ENCODE measurements at regions not wholly inside any gene's neighbourhood (a gene's known extent, or its start where the extent isn't known, plus 50 kb on each side); places are given as distances from the start of the nearest gene placed in this dataset.

DNA sequence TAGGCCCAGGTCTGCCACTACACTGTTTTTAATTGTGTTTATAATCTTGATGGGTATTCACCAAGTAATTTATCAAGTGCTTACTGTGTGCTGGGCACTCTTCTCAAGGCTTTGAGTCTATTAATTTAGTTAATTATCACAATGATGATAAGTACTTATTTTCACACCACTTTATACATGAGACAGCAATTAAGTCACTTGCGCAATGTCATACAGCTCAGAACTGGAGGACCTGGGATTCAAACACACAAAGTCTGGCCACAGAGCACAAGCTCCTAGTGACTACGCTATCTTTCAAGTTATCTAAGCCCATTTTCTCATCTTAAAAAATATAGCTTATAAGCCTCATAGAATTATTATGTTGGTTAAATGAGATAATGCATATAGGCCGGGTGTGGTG is 85.0 kb downstream of the LLPH start:
- no peak for DNase-seq (ENCODE audit: low read depth, low spot score)
- H3K27me3 ChIP-seq (ENCODE audit: control insufficient read depth, insufficient read depth, low read length), result no peaks in the 10 kb centered on the region
- no TSS peak for BruUV-seq (replicated peaks)
- no peak overlapping the region for H3K4me3 ChIP-seq (ENCODE audit: low read depth in 2 of 2, low read length in 2 of 2)
- intact Hi-C loops (cut with micrococcal nuclease; ENCODE audit: unreplicated experiment), result no loop called here
- no peak overlapping the region for H3K27ac ChIP-seq (ENCODE audit: low read length)
- H3K4me1 ChIP-seq (ENCODE audit: control insufficient read depth, insufficient read depth, low read length), result no peaks in the 10 kb centered on the region
- no peaks in the 10 kb centered on the region for H3K36me3 ChIP-seq (ENCODE audit: control insufficient read depth, insufficient read depth, low read length)
- CTCF ChIA-PET, result no interaction called here
- in situ Hi-C loops (cut with HindIII; ENCODE audit: low pct_unique_long_range_greater_than_20kb, low sequenced_read_pairs), result no loop called here
- H3K9me3 ChIP-seq (ENCODE audit: control insufficient read depth, insufficient read depth, low read depth, low read length), result no peaks in the 10 kb centered on the region
- TF ChIP-seq TCF7L2 (IDR thresholded peaks at IDR 0.05; ENCODE audit: low read depth, low read length), result no peak
- TF ChIP-seq, protein P1, sequence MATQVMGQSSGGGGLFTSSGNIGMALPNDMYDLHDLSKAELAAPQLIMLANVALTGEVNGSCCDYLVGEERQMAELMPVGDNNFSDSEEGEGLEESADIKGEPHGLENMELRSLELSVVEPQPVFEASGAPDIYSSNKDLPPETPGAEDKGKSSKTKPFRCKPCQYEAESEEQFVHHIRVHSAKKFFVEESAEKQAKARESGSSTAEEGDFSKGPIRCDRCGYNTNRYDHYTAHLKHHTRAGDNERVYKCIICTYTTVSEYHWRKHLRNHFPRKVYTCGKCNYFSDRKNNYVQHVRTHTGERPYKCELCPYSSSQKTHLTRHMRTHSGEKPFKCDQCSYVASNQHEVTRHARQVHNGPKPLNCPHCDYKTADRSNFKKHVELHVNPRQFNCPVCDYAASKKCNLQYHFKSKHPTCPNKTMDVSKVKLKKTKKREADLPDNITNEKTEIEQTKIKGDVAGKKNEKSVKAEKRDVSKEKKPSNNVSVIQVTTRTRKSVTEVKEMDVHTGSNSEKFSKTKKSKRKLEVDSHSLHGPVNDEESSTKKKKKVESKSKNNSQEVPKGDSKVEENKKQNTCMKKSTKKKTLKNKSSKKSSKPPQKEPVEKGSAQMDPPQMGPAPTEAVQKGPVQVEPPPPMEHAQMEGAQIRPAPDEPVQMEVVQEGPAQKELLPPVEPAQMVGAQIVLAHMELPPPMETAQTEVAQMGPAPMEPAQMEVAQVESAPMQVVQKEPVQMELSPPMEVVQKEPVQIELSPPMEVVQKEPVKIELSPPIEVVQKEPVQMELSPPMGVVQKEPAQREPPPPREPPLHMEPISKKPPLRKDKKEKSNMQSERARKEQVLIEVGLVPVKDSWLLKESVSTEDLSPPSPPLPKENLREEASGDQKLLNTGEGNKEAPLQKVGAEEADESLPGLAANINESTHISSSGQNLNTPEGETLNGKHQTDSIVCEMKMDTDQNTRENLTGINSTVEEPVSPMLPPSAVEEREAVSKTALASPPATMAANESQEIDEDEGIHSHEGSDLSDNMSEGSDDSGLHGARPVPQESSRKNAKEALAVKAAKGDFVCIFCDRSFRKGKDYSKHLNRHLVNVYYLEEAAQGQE (IDR thresholded peaks at IDR 0.05; ENCODE audit: insufficient read depth in 1 of 2, low read depth in 2 of 2, low read length in 1 of 2), result no peak
- TF ChIP-seq SIN3A (IDR thresholded peaks at IDR 0.05; ENCODE audit: borderline replicate concordance, insufficient read depth, low read depth, low read length), result no peak
- TF ChIP-seq POLR2AphosphoS5 (IDR thresholded peaks at IDR 0.05; ENCODE audit: low read depth, low read length), result no peak
- TF ChIP-seq CTCF (IDR thresholded peaks at IDR 0.05), result no peak
- POLR2A ChIA-PET, result no interaction called here
- no peak for ATAC-seq

DNA sequence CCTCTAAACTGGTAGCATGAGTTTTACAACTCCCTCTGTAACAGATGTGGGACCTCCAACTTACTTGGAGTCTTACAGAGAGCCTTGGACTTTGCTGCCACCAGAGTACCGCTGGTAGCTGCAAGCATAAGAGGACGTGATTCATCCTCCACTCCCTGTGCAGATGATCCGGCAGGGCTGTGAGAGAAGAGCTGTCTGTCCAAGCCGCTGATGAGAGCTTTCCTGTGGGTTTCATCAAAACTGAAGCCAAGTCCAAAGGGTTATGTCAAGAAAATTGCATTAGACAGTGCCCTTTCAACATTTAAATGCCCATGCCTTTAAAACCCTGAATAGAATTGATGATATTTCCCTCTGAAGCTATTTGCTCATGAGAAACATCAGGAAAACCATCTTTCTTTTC is 85.8 kb downstream of the LLPH start:
- Histone ChIP-seq H3K4me3 (ENCODE audit: low read depth in 2 of 2, low read length in 2 of 2) (no peak overlapping the region), H3K27ac (ENCODE audit: low read length) (no peak overlapping the region), H3K27me3 (ENCODE audit: control insufficient read depth, insufficient read depth, low read length) (no peaks in the 10 kb centered on the region), H3K36me3 (ENCODE audit: control insufficient read depth, insufficient read depth, low read length) (no peaks in the 10 kb centered on the region), H3K9me3 (ENCODE audit: control insufficient read depth, insufficient read depth, low read depth, low read length) (no peaks in the 10 kb centered on the region), H3K4me1 (ENCODE audit: control insufficient read depth, insufficient read depth, low read length) (no peaks in the 10 kb centered on the region)
- ChIA-PET POLR2A (no interaction called here), CTCF (no interaction called here)
- DNase-seq (ENCODE audit: low read depth, low spot score) (no peak), ATAC-seq (no peak)
- TF ChIP-seq SIN3A (IDR thresholded peaks at IDR 0.05; ENCODE audit: borderline replicate concordance, insufficient read depth, low read depth, low read length) (no peak), POLR2AphosphoS5 (IDR thresholded peaks at IDR 0.05; ENCODE audit: low read depth, low read length) (no peak), TCF7L2 (IDR thresholded peaks at IDR 0.05; ENCODE audit: low read depth, low read length) (no peak), CTCF (IDR thresholded peaks at IDR 0.05) (no peak)
- TF ChIP-seq, protein P1 (IDR thresholded peaks at IDR 0.05; ENCODE audit: insufficient read depth in 1 of 2, low read depth in 2 of 2, low read length in 1 of 2), result no peak
- no TSS peak for BruUV-seq (replicated peaks)
- intact Hi-C loops (cut with micrococcal nuclease; ENCODE audit: unreplicated experiment) (no loop called here), in situ Hi-C loops (cut with HindIII; ENCODE audit: low pct_unique_long_range_greater_than_20kb, low sequenced_read_pairs) (no loop called here)
